CD4-positive, alpha-beta T cell (primary cell): ENCODE measurements at regions not wholly inside any gene's neighbourhood (a gene's known extent, or its start where the extent isn't known, plus 50 kb on each side); places are given as distances from the start of the nearest gene placed in this dataset.

Experiments
- ATAC-seq: fragments of 200-7000 bp; cut with Tn5 transposase; one replicate; pipeline ENCODE4 v1.10.0; 2022; ENCODE audit warnings: mild to moderate bottlenecking; ENCODE audit not compliant: poor library complexity
- CTCF ChIA-PET: fragments of 350-600 bp; sonication (Branson Sonifier 250); formaldehyde crosslinking; loops from one replicate; lab custom pipeline; 2021; ENCODE audit warnings: antibody characterized with exemption, inconsistent platforms; lab: Charles Lee
- POLR2A ChIA-PET: fragments of 350-600 bp; sonication (Branson Sonifier 250); formaldehyde crosslinking; loops from one replicate; lab custom pipeline; 2021; ENCODE audit warnings: antibody characterized with exemption, inconsistent platforms; lab: Charles Lee
- DNase-seq, 14 experiments: peaks; one replicate each; pipeline ENCODE4 v3.0.0-alpha.2; 2013 to 2020; ENCODE audit warnings: mixed read lengths in 2 of 14
- H3K27ac ChIP-seq, 2 donors: one replicate each; pipeline versions ENCODE4 v1.5.1 to v1.7.0; 2013; ENCODE audit warnings: low read length in 2 of 2, low read depth in 1 of 2, mild to moderate bottlenecking in 1 of 2
- H3K27me3 ChIP-seq, 2 experiments: 1 replicate in 1 of 2; 2 replicates in 1 of 2; pipeline versions ENCODE4 v1.6.1 to v1.7.0; 2013; ENCODE audit warnings: low read length in 2 of 2, control low read depth in 1 of 2, mild to moderate bottlenecking in 1 of 2, moderate library complexity in 1 of 2; ENCODE audit not compliant: insufficient read depth in 2 of 2, control insufficient read depth in 1 of 2
- H3K36me3 ChIP-seq: one replicate; pipeline ENCODE4 v1.6.1; 2013; ENCODE audit warnings: low read length, control low read depth; ENCODE audit not compliant: insufficient read depth
- H3K4me1 ChIP-seq: one replicate; pipeline ENCODE4 v1.6.1; 2013; ENCODE audit warnings: low read length, control low read depth; ENCODE audit not compliant: insufficient read depth
- H3K4me3 ChIP-seq: one replicate; pipeline ENCODE4 v1.5.1; 2013; ENCODE audit warnings: mild to moderate bottlenecking, low read length, moderate library complexity
- H3K9me3 ChIP-seq, 2 experiments: 1 replicate in 1 of 2; 2 replicates in 1 of 2; pipeline versions ENCODE4 v1.6.1 to v1.7.0; 2013; ENCODE audit warnings: low read length in 2 of 2, mild to moderate bottlenecking in 2 of 2, control low read depth in 1 of 2, moderate library complexity in 1 of 2; ENCODE audit not compliant: control insufficient read depth in 1 of 2, insufficient read depth in 1 of 2
- H3K27ac Mint-ChIP-seq: one replicate; pipeline ENCODE4 v1.8.0; 2020; ENCODE audit warnings: mixed read lengths
- H3K27me3 Mint-ChIP-seq: one replicate; pipeline ENCODE4 v1.8.0; 2021; ENCODE audit warnings: mixed read lengths
- H3K36me3 Mint-ChIP-seq: one replicate; pipeline ENCODE4 v1.8.0; 2021; ENCODE audit warnings: low read depth, mixed read lengths
- H3K4me1 Mint-ChIP-seq: one replicate; pipeline ENCODE4 v1.8.0; 2021; ENCODE audit warnings: low read depth, mixed read lengths
- H3K4me3 Mint-ChIP-seq: one replicate; pipeline ENCODE4 v1.8.0; 2020; ENCODE audit warnings: mild to moderate bottlenecking, mixed read lengths
- H3K9me3 Mint-ChIP-seq: one replicate; pipeline ENCODE4 v1.8.0; 2020; ENCODE audit warnings: mixed read lengths
- intact Hi-C, 2 experiments: fragments of 100-400 bp; cut with DNase I in 1 of 2; cut with micrococcal nuclease in 1 of 2; formaldehyde crosslinking; loops; one replicate each; pipeline versions ENCODE4 v1.15.1 to v1.9.0; 2023 to 2025; cut with DNase I, micrococcal nuclease
- TF ChIP-seq, protein P1 (sequence below): fragments of 200-600 bp; IDR thresholded peaks from one replicate; pipeline ENCODE4 v1.8.0; 2022; ENCODE audit warnings: antibody characterized with exemption, mild to moderate bottlenecking

DNA sequence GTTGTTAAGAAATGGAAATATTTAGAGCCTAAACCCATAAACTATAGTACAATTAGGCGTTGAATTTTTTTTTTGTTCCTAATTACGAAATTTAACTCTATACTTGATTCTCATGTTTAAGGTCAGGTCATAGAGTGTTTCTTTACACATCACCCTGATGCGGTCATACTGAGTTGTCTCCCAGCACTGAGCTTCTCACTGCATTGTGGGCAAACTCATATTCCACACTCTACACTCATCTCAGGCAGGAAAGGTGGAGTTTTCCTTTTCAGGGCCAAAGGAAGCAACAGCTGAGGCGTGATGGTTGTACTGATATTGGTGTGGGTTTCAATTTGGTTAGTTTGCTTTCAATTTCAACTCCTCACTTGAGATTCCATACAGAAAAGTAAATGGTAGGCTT, 75.4 kb downstream of the FAT4 start:
- no peaks in the 10 kb centered on the region for H3K4me1 Mint-ChIP-seq
- no peak overlapping the region for H3K4me3 ChIP-seq
- DNase-seq, result no peak
- peaks cover 0 to 5% of the 10 kb centered on the region in 2 experiments for H3K9me3 ChIP-seq
- H3K27me3 ChIP-seq, result no peaks in the 10 kb centered on the region
- no peak overlapping the region for H3K4me3 Mint-ChIP-seq
- TF ChIP-seq, protein P1, sequence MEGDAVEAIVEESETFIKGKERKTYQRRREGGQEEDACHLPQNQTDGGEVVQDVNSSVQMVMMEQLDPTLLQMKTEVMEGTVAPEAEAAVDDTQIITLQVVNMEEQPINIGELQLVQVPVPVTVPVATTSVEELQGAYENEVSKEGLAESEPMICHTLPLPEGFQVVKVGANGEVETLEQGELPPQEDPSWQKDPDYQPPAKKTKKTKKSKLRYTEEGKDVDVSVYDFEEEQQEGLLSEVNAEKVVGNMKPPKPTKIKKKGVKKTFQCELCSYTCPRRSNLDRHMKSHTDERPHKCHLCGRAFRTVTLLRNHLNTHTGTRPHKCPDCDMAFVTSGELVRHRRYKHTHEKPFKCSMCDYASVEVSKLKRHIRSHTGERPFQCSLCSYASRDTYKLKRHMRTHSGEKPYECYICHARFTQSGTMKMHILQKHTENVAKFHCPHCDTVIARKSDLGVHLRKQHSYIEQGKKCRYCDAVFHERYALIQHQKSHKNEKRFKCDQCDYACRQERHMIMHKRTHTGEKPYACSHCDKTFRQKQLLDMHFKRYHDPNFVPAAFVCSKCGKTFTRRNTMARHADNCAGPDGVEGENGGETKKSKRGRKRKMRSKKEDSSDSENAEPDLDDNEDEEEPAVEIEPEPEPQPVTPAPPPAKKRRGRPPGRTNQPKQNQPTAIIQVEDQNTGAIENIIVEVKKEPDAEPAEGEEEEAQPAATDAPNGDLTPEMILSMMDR, result no peak
- no peaks in the 10 kb centered on the region for H3K27me3 Mint-ChIP-seq
- no peaks in the 10 kb centered on the region for H3K36me3 ChIP-seq
- POLR2A ChIA-PET, result no interaction called here
- no peak overlapping the region for H3K27ac Mint-ChIP-seq
- no peak for ATAC-seq
- intact Hi-C loops, result no loop called here
- no peaks in the 10 kb centered on the region for H3K4me1 ChIP-seq
- CTCF ChIA-PET, result no interaction called here
- H3K27ac ChIP-seq, result no peak overlapping the region
- peaks cover 6% of the 10 kb centered on the region for H3K9me3 Mint-ChIP-seq
- H3K36me3 Mint-ChIP-seq, result no peaks in the 10 kb centered on the region

DNA sequence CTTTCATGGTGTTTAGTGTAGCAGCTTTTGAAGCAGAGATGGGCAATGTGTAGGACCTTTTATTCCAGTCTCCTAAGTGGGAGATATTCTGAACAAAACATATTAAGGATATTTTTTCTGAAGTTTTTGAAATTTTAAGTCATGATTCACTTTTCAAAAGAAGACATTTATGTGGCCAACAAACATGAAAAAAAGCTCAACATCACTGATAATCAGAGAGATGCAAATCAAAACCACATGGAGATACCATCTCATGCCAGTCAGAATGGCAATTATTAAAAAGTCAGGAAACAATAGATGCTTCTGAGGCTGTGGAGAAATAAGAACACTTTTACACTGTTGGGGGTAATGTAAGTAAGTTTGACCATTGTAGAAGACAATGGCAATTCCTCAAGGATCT, 76.0 kb downstream of the FAT4 start:
- ATAC-seq (no peak), DNase-seq (no peak)
- TF ChIP-seq, protein P1, result no peak
- CTCF ChIA-PET, result no interaction called here
- Histone ChIP-seq H3K36me3 (no peaks in the 10 kb centered on the region), H3K9me3 (peaks cover 0 to 5% of the 10 kb centered on the region in 2 experiments), H3K27ac (no peak overlapping the region), H3K27me3 (no peaks in the 10 kb centered on the region), H3K4me3 (no peak overlapping the region), H3K4me1 (no peaks in the 10 kb centered on the region)
- Mint-ChIP-seq H3K9me3 (peaks cover 6% of the 10 kb centered on the region), H3K36me3 (no peaks in the 10 kb centered on the region), H3K4me3 (no peak overlapping the region), H3K27ac (no peak overlapping the region), H3K27me3 (no peaks in the 10 kb centered on the region), H3K4me1 (no peaks in the 10 kb centered on the region)
- intact Hi-C loops, result no loop called here
- POLR2A ChIA-PET, result no interaction called here

DNA sequence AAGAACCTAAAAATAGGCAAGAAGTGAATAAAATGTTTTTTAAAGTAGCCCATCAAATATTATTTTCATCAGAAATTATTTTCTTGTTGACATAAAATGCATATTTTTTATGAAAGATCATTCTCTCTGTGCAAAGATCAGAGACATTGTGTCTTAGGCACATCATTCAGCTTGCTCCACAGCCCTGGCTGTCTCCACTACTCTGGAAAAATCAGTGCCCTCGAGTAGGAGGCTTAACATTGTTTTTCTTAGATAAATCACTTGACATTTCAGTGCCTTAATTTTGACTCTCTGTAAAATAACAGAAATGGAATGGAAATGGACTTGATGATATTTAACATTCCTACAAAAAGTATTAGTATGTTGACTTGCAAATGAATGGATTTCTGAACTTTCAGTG, 77.9 kb downstream of the FAT4 start:
- no peaks in the 10 kb centered on the region for H3K27me3 ChIP-seq
- intact Hi-C loops, result no loop called here
- CTCF ChIA-PET, result no interaction called here
- no peaks in the 10 kb centered on the region for H3K36me3 ChIP-seq
- Mint-ChIP-seq H3K27me3 (no peaks in the 10 kb centered on the region), H3K27ac (no peak overlapping the region), H3K9me3 (peaks cover 2% of the 10 kb centered on the region), H3K36me3 (no peaks in the 10 kb centered on the region), H3K4me3 (no peak overlapping the region), H3K4me1 (no peaks in the 10 kb centered on the region)
- ATAC-seq, result no peak
- H3K9me3 ChIP-seq, result no peaks in the 10 kb centered on the region
- DNase-seq, result no peak
- H3K4me1 ChIP-seq, result no peaks in the 10 kb centered on the region
- TF ChIP-seq, protein P1, result no peak
- no peak overlapping the region for H3K27ac ChIP-seq
- POLR2A ChIA-PET, result no interaction called here
- H3K4me3 ChIP-seq, result no peak overlapping the region
